ENCODE measurements at regions not wholly inside any gene's neighbourhood (a gene's known extent, or its start where the extent isn't known, plus 50 kb on each side); places are given as distances from the start of the nearest gene placed in this dataset.

DNA sequence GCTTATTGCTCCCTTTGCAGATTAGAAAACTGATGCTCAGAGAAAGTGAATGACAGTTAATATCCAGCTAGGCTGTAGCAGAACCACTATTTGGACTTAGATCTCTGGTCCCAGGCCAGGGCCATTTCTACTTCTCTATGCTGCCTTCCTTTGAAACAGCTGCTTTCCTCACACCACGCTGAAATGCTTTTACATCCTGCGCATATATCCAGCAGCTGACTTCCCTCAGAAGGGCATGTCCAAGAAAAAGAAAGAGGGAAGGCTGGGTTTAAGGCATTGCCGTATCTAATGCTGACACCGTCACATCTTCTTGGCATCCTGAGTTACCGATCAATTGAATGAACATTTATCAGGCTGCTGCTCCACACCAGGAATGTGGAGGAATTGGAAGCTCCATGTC is 122.4 kb downstream of the UBE2U start:
- DNase-seq: no peak
- TF ChIP-seq, protein P1, sequence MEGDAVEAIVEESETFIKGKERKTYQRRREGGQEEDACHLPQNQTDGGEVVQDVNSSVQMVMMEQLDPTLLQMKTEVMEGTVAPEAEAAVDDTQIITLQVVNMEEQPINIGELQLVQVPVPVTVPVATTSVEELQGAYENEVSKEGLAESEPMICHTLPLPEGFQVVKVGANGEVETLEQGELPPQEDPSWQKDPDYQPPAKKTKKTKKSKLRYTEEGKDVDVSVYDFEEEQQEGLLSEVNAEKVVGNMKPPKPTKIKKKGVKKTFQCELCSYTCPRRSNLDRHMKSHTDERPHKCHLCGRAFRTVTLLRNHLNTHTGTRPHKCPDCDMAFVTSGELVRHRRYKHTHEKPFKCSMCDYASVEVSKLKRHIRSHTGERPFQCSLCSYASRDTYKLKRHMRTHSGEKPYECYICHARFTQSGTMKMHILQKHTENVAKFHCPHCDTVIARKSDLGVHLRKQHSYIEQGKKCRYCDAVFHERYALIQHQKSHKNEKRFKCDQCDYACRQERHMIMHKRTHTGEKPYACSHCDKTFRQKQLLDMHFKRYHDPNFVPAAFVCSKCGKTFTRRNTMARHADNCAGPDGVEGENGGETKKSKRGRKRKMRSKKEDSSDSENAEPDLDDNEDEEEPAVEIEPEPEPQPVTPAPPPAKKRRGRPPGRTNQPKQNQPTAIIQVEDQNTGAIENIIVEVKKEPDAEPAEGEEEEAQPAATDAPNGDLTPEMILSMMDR (IDR thresholded peaks at IDR 0.05): no peak
- Histone ChIP-seq H3K36me3 (ENCODE audit: insufficient read depth, low read length) (no peaks in the 10 kb centered on the region), H3K4me1 (ENCODE audit: insufficient read depth, low read length) (no peaks in the 10 kb centered on the region), H3K4me3 (ENCODE audit: low read length) (no peak overlapping the region), H3K27me3 (ENCODE audit: control insufficient read depth in 1 of 2, insufficient read depth in 2 of 2, low read length in 2 of 2) (no peaks in the 10 kb centered on the region), H3K9me3 (ENCODE audit: control insufficient read depth in 1 of 2, insufficient read depth in 1 of 2, low read length in 2 of 2) (no peaks in the 10 kb centered on the region), H3K27ac (ENCODE audit: low read depth in 1 of 2, low read length in 2 of 2) (no peak overlapping the region)
- CTCF ChIA-PET: no interaction called here
- H3K4me1 Mint-ChIP-seq (ENCODE audit: low read depth): no peaks in the 10 kb centered on the region
- intact Hi-C loops (cut with DNase I, micrococcal nuclease): no loop called here
- H3K36me3 Mint-ChIP-seq (ENCODE audit: low read depth): no peaks in the 10 kb centered on the region
- no peak for ATAC-seq (ENCODE audit: poor library complexity)
- H3K27me3 Mint-ChIP-seq: peaks cover 4% of the 10 kb centered on the region
- POLR2A ChIA-PET: interaction anchor here (0.6 kb wide), 1 partner anchor 997 kb away, joined by 3 read pairs; no protein-coding TSS in a partner anchor
- H3K27ac Mint-ChIP-seq: no peak overlapping the region
- no peaks in the 10 kb centered on the region for H3K9me3 Mint-ChIP-seq
- no peak overlapping the region for H3K4me3 Mint-ChIP-seq

DNA sequence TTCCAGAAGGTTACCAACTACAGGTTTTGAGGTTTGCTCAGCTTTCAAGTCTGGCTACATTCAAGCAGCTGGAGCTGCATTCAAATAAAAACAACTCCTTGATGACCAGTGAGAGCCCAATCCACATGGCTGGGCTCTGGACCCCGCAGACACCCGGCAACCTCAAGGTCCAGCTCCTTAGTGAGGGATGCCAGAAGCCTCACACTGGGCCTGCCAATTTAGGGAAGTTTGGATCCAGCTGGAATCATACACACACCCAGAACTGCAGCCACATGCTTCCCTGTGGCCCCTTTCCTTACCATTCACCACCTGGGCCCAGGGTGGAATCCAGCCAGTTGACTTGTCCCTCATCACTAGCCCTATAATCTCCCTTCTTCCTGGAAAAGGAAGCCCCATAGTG is 123.7 kb downstream of the UBE2U start:
- Mint-ChIP-seq H3K27ac (no peak overlapping the region), H3K27me3 (peaks cover 4% of the 10 kb centered on the region), H3K9me3 (no peaks in the 10 kb centered on the region), H3K36me3 (ENCODE audit: low read depth) (no peaks in the 10 kb centered on the region), H3K4me3 (no peak overlapping the region), H3K4me1 (ENCODE audit: low read depth) (no peaks in the 10 kb centered on the region)
- no peaks in the 10 kb centered on the region for H3K4me1 ChIP-seq (ENCODE audit: insufficient read depth, low read length)
- H3K9me3 ChIP-seq (ENCODE audit: control insufficient read depth in 1 of 2, insufficient read depth in 1 of 2, low read length in 2 of 2): no peaks in the 10 kb centered on the region
- CTCF ChIA-PET: no interaction called here
- no peak overlapping the region for H3K27ac ChIP-seq (ENCODE audit: low read depth in 1 of 2, low read length in 2 of 2)
- ATAC-seq (ENCODE audit: poor library complexity) (no peak), DNase-seq (no peak)
- no peak overlapping the region for H3K4me3 ChIP-seq (ENCODE audit: low read length)
- no peaks in the 10 kb centered on the region for H3K36me3 ChIP-seq (ENCODE audit: insufficient read depth, low read length)
- intact Hi-C loops (cut with DNase I, micrococcal nuclease): no loop called here
- TF ChIP-seq, protein P1 (IDR thresholded peaks at IDR 0.05): no peak
- no peaks in the 10 kb centered on the region for H3K27me3 ChIP-seq (ENCODE audit: control insufficient read depth in 1 of 2, insufficient read depth in 2 of 2, low read length in 2 of 2)
- POLR2A ChIA-PET: no interaction called here

DNA sequence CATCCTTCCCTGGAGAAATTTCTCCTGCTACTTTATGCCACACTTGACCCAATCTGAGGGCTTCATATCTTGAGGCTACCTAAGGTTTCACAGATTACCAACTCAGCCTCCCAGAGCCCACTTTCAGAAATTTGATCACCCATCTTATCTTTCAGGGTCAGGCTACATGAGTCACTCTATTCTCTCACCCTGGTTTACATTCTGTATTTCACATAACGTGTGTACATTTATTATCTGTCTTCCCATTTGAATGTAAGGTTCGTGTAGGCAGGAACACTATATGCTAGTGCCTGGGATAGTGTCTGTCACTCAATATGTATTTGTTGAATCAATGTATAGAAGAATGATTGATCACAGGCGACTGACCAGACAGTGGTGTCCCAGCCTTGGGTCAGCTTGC is 124.8 kb downstream of the UBE2U start:
- H3K4me1 Mint-ChIP-seq (ENCODE audit: low read depth): no peaks in the 10 kb centered on the region

More for the DNA sequence above, 124.8 kb downstream of the UBE2U start:
- ChIA-PET POLR2A (no interaction called here), CTCF (no interaction called here)
- Mint-ChIP-seq H3K9me3 (no peaks in the 10 kb centered on the region), H3K4me3 (no peak overlapping the region), H3K27ac (no peak overlapping the region), H3K36me3 (ENCODE audit: low read depth) (no peaks in the 10 kb centered on the region), H3K27me3 (peaks cover 4% of the 10 kb centered on the region)
- no peaks in the 10 kb centered on the region for H3K9me3 ChIP-seq (ENCODE audit: control insufficient read depth in 1 of 2, insufficient read depth in 1 of 2, low read length in 2 of 2)
- no peaks in the 10 kb centered on the region for H3K4me1 ChIP-seq (ENCODE audit: insufficient read depth, low read length)
- no peaks in the 10 kb centered on the region for H3K27me3 ChIP-seq (ENCODE audit: control insufficient read depth in 1 of 2, insufficient read depth in 2 of 2, low read length in 2 of 2)
- ATAC-seq (ENCODE audit: poor library complexity) (no peak), DNase-seq (no peak)
- TF ChIP-seq, protein P1 (IDR thresholded peaks at IDR 0.05): no peak
- H3K4me3 ChIP-seq (ENCODE audit: low read length): no peak overlapping the region
- intact Hi-C loops (cut with DNase I, micrococcal nuclease): no loop called here
- no peak overlapping the region for H3K27ac ChIP-seq (ENCODE audit: low read depth in 1 of 2, low read length in 2 of 2)
- no peaks in the 10 kb centered on the region for H3K36me3 ChIP-seq (ENCODE audit: insufficient read depth, low read length)
